ENCODE measurements at regions not wholly inside any gene's neighbourhood (a gene's known extent, or its start where the extent isn't known, plus 50 kb on each side); places are given as distances from the start of the nearest gene placed in this dataset.

- DNase-seq (ENCODE audit: low read depth): no peak
These were observed 176.2 kb downstream of the WDR11 start for GRCh38 chr10:121027371-121027770.

GRCh38 chr10:121032460-121032859, 181.3 kb downstream of the WDR11 start:
- DNase-seq (ENCODE audit: low read depth): no peak

- no peak for DNase-seq (ENCODE audit: low read depth)
These were observed 182.2 kb downstream of the WDR11 start for GRCh38 chr10:121033366-121033765.

- no peak for DNase-seq (ENCODE audit: low read depth)
These were observed 185.3 kb downstream of the WDR11 start for GRCh38 chr10:121036431-121036830.

- no peak for DNase-seq (ENCODE audit: low read depth)
These were observed 190.3 kb downstream of the WDR11 start for GRCh38 chr10:121041499-121041898.

GRCh38 chr10:121041906-121042305, 190.7 kb downstream of the WDR11 start:
- DNase-seq (ENCODE audit: low read depth): peak; percentile 13

GRCh38 chr10:121042342-121042741, 191.2 kb downstream of the WDR11 start:
- no peak for DNase-seq (ENCODE audit: low read depth)

GRCh38 chr10:121043124-121043849, 192.1 kb downstream of the WDR11 start:
- DNase-seq (ENCODE audit: low read depth): peak; percentile 29

GRCh38 chr10:121048749-121049148, 197.6 kb downstream of the WDR11 start:
- no peak for DNase-seq (ENCODE audit: low read depth)

- DNase-seq (ENCODE audit: low read depth): no peak
These were observed 198.3 kb downstream of the WDR11 start for GRCh38 chr10:121049489-121049888.

GRCh38 chr10:121049923-121050322, 198.8 kb downstream of the WDR11 start:
- no peak for DNase-seq (ENCODE audit: low read depth)

- DNase-seq (ENCODE audit: low read depth): no peak
These were observed 200.0 kb downstream of the WDR11 start for GRCh38 chr10:121051171-121051570.

- no peak for DNase-seq (ENCODE audit: low read depth)
These were observed 200.6 kb downstream of the WDR11 start for GRCh38 chr10:121051696-121052279.

GRCh38 chr10:121053151-121053550, 202.0 kb downstream of the WDR11 start:
- DNase-seq (ENCODE audit: low read depth): no peak

GRCh38 chr10:121054874-121055273, 203.7 kb downstream of the WDR11 start:
- no peak for DNase-seq (ENCODE audit: low read depth)

- DNase-seq (ENCODE audit: low read depth): no peak
These were observed 206.1 kb downstream of the WDR11 start for GRCh38 chr10:121057269-121057668.

- DNase-seq (ENCODE audit: low read depth): no peak
These were observed 206.9 kb downstream of the WDR11 start for GRCh38 chr10:121058082-121058481.

- no peak for DNase-seq (ENCODE audit: low read depth)
These were observed 208.2 kb downstream of the WDR11 start for GRCh38 chr10:121059351-121059750.

GRCh38 chr10:121062115-121062514, 211.0 kb downstream of the WDR11 start:
- peak; percentile 61 for DNase-seq (ENCODE audit: low read depth)

- no peak for DNase-seq (ENCODE audit: low read depth)
These were observed 212.6 kb downstream of the WDR11 start for GRCh38 chr10:121063744-121064143.

- no peak for DNase-seq (ENCODE audit: low read depth)
These were observed 213.3 kb downstream of the WDR11 start for GRCh38 chr10:121064491-121064890.

- DNase-seq (ENCODE audit: low read depth): no peak
These were observed 214.2 kb downstream of the WDR11 start for GRCh38 chr10:121065330-121065729.
